Natural killer cell (primary cell): ENCODE measurements at regions not wholly inside any gene's neighbourhood (a gene's known extent, or its start where the extent isn't known, plus 50 kb on each side); places are given as distances from the start of the nearest gene placed in this dataset.

Experiments
- ATAC-seq, 3 donors: fragments of 150-1000 bp in 2 of 3; fragments of 200-7000 bp in 1 of 3; cut with Tn5 transposase; 1 replicate in 1 of 3; 2 replicates in 2 of 3; pipeline ENCODE4 v1.10.0; 2021; ENCODE audit warnings: mild to moderate bottlenecking in 2 of 3, moderate library complexity in 2 of 3
- DNase-seq, 2 donors: peaks; one replicate each; pipeline versions ENCODE4 v3.0.0 to v3.0.0-alpha.2; 2013 to 2021; ENCODE audit warnings: mixed read lengths in 1 of 2
- H3K27ac ChIP-seq: one replicate; pipeline ENCODE4 v1.5.1; 2013; ENCODE audit warnings: mild to moderate bottlenecking, low read length
- H3K27me3 ChIP-seq: one replicate; pipeline ENCODE4 v1.6.1; 2013; ENCODE audit warnings: low read length; ENCODE audit not compliant: control insufficient read depth, insufficient read depth
- H3K36me3 ChIP-seq: one replicate; pipeline ENCODE4 v1.6.1; 2013; ENCODE audit warnings: low read length; ENCODE audit not compliant: control insufficient read depth, insufficient read depth
- H3K4me1 ChIP-seq: one replicate; pipeline ENCODE4 v1.6.1; 2013; ENCODE audit warnings: low read length; ENCODE audit not compliant: control insufficient read depth, insufficient read depth
- H3K4me3 ChIP-seq: one replicate; pipeline ENCODE4 v1.5.1; 2013; ENCODE audit warnings: low read length
- H3K9me3 ChIP-seq: one replicate; pipeline ENCODE4 v1.6.1; 2013; ENCODE audit warnings: low read length; ENCODE audit not compliant: control insufficient read depth, insufficient read depth
- H3K27ac Mint-ChIP-seq, 2 donors: one replicate each; pipeline ENCODE4 v1.8.0; 2022; ENCODE audit warnings: mild to moderate bottlenecking in 2 of 2, mixed read lengths in 2 of 2, moderate library complexity in 1 of 2
- H3K27me3 Mint-ChIP-seq, 2 donors: one replicate each; pipeline ENCODE4 v1.8.0; 2022; ENCODE audit warnings: low read depth in 2 of 2, mixed read lengths in 2 of 2
- H3K36me3 Mint-ChIP-seq: one replicate; pipeline ENCODE4 v1.8.0; 2022; ENCODE audit warnings: mixed read lengths
- H3K4me1 Mint-ChIP-seq, 2 donors: one replicate each; pipeline ENCODE4 v1.8.0; 2022; ENCODE audit warnings: mixed read lengths in 2 of 2
- H3K4me3 Mint-ChIP-seq: one replicate; pipeline ENCODE4 v1.8.0; 2022; ENCODE audit warnings: mild to moderate bottlenecking, moderate library complexity, mixed read lengths
- H3K9me3 Mint-ChIP-seq, 2 donors: one replicate each; pipeline ENCODE4 v1.8.0; 2022; ENCODE audit warnings: mixed read lengths in 2 of 2
- WGBS: methylation state at CpG from one replicate; pipeline ENCODE4 v1.1.7; 2013; ENCODE audit warnings: missing lambda C conversion rate; ENCODE audit not compliant: insufficient coverage; 5-methylcytosine and 5-hydroxymethylcytosine counted together
- intact Hi-C: fragments of 100-400 bp; cut with micrococcal nuclease; formaldehyde crosslinking; loops from one replicate; pipeline ENCODE4 v1.14.2; 2022
- TF ChIP-seq, protein P1 (sequence below): fragments of 200-600 bp; IDR thresholded peaks from one replicate; pipeline ENCODE4 v1.8.0; 2022; ENCODE audit warnings: antibody characterized with exemption

- Mint-ChIP-seq H3K4me1 (no peaks in the 10 kb centered on the region), H3K4me3 (no peak overlapping the region), H3K9me3 (peaks cover 2 to 17% of the 10 kb centered on the region in 2 donors), H3K27me3 (no peaks in the 10 kb centered on the region), H3K36me3 (no peaks in the 10 kb centered on the region), H3K27ac (no peak overlapping the region)
- ATAC-seq (no peak), DNase-seq (no peak)
- Histone ChIP-seq H3K27me3 (no peaks in the 10 kb centered on the region), H3K27ac (no peak overlapping the region), H3K4me1 (no peaks in the 10 kb centered on the region), H3K4me3 (no peak overlapping the region), H3K36me3 (no peaks in the 10 kb centered on the region), H3K9me3 (peaks cover 5% of the 10 kb centered on the region)
- intact Hi-C loops = no loop called here
- TF ChIP-seq, protein P1, sequence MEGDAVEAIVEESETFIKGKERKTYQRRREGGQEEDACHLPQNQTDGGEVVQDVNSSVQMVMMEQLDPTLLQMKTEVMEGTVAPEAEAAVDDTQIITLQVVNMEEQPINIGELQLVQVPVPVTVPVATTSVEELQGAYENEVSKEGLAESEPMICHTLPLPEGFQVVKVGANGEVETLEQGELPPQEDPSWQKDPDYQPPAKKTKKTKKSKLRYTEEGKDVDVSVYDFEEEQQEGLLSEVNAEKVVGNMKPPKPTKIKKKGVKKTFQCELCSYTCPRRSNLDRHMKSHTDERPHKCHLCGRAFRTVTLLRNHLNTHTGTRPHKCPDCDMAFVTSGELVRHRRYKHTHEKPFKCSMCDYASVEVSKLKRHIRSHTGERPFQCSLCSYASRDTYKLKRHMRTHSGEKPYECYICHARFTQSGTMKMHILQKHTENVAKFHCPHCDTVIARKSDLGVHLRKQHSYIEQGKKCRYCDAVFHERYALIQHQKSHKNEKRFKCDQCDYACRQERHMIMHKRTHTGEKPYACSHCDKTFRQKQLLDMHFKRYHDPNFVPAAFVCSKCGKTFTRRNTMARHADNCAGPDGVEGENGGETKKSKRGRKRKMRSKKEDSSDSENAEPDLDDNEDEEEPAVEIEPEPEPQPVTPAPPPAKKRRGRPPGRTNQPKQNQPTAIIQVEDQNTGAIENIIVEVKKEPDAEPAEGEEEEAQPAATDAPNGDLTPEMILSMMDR = no peak
- WGBS = 91% methylated on average over 6 of the region's 7 CpGs
Observed at GRCh38 chr12:38469715-38470114, 153.1 kb downstream of the ALG10B start.

DNA sequence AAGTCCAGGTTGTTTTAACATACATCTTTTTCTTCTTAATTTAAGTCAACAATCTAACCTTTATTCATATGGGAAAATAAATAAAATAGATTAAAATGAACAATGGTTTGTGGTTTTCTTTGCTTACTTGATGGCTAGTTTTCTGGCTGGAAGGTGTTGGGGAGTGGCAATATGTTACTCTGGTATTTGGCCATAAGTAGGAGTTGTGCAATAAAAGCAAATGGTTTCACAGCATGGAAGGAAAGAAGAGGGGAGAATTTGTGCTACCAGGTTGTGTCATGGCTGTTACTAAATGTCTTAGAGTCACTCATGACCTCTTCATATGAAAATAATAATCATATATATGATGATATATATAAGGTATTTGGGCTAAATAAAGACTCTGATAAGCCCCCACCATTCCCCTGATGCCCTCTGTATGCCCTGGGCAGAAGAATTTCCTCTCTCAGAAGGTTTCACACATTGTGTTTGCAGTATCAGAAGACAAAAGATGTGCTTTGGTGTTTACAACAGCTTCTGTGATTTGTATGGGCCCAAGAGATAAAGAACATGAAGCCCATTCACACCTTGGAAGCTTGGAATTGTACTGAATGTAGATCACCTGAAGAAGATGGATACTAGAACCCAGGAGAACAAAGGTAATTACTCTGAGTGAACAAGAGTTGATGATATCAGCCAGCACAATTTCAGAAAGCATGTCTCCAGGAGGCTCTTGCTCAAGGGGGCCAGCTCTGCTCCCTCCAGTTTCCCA is 160.9 kb downstream of the ALG10B start:
- no peaks in the 10 kb centered on the region for H3K4me1 ChIP-seq

GRCh38 chr12:38480594-38480993 is 164.0 kb downstream of the ALG10B start:
- H3K9me3 ChIP-seq = peaks cover 3% of the 10 kb centered on the region
- no peak overlapping the region for H3K4me3 ChIP-seq
- intact Hi-C loops = loop anchor here (10.0 kb wide), 1 partner anchor 46 kb away; no protein-coding TSS in a partner anchor
- Mint-ChIP-seq H3K36me3 (no peaks in the 10 kb centered on the region), H3K27ac (no peak overlapping the region), H3K27me3 (no peaks in the 10 kb centered on the region), H3K4me1 (no peaks in the 10 kb centered on the region), H3K4me3 (no peak overlapping the region), H3K9me3 (peaks cover 12 to 13% of the 10 kb centered on the region in 2 donors)
- no peaks in the 10 kb centered on the region for H3K36me3 ChIP-seq
- no peaks in the 10 kb centered on the region for H3K4me1 ChIP-seq
- H3K27me3 ChIP-seq = no peaks in the 10 kb centered on the region
- H3K27ac ChIP-seq = no peak overlapping the region
- TF ChIP-seq, protein P1 = no peak
- no peak for DNase-seq
- no peak for ATAC-seq

More for the DNA sequence above, 160.9 kb downstream of the ALG10B start:
- H3K27ac Mint-ChIP-seq = no peak overlapping the region
- H3K9me3 ChIP-seq = peaks cover 8% of the 10 kb centered on the region
- H3K36me3 Mint-ChIP-seq = no peaks in the 10 kb centered on the region
- H3K9me3 Mint-ChIP-seq = peaks cover 12 to 24% of the 10 kb centered on the region in 2 donors
- H3K27me3 ChIP-seq = no peaks in the 10 kb centered on the region
- no peak for DNase-seq
- no peak overlapping the region for H3K27ac ChIP-seq
- no peaks in the 10 kb centered on the region for H3K36me3 ChIP-seq
- TF ChIP-seq, protein P1 = no peak
- no peak overlapping the region for H3K4me3 ChIP-seq
- ATAC-seq = no peak
- no peaks in the 10 kb centered on the region for H3K27me3 Mint-ChIP-seq
- intact Hi-C loops = no loop called here
- H3K4me3 Mint-ChIP-seq = no peak overlapping the region
- H3K4me1 Mint-ChIP-seq = no peaks in the 10 kb centered on the region
